ENCODE measurements at regions not wholly inside any gene's neighbourhood (a gene's known extent, or its start where the extent isn't known, plus 50 kb on each side); places are given as distances from the start of the nearest gene placed in this dataset.
"Not testable (repeated sequence)": the region's sequence is repeated elsewhere in the genome, so short reads cannot be mapped to it uniquely, and the experiment has no call there.

- Mint-ChIP-seq H3K4me3 (no peak overlapping the region), H3K36me3 (peaks cover 2% of the 10 kb centered on the region), H3K4me1 (peaks cover 2% of the 10 kb centered on the region), H3K9me3 (peaks cover 6% of the 10 kb centered on the region), H3K27ac (no peak overlapping the region), H3K27me3 (ENCODE audit: low read depth) (no peaks in the 10 kb centered on the region)
- TF ChIP-seq, protein P1, sequence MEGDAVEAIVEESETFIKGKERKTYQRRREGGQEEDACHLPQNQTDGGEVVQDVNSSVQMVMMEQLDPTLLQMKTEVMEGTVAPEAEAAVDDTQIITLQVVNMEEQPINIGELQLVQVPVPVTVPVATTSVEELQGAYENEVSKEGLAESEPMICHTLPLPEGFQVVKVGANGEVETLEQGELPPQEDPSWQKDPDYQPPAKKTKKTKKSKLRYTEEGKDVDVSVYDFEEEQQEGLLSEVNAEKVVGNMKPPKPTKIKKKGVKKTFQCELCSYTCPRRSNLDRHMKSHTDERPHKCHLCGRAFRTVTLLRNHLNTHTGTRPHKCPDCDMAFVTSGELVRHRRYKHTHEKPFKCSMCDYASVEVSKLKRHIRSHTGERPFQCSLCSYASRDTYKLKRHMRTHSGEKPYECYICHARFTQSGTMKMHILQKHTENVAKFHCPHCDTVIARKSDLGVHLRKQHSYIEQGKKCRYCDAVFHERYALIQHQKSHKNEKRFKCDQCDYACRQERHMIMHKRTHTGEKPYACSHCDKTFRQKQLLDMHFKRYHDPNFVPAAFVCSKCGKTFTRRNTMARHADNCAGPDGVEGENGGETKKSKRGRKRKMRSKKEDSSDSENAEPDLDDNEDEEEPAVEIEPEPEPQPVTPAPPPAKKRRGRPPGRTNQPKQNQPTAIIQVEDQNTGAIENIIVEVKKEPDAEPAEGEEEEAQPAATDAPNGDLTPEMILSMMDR (IDR thresholded peaks at IDR 0.05; ENCODE audit: unreplicated experiment), result no peak
- DNase-seq (ENCODE audit: low spot score in 2 of 2, unreplicated experiment in 2 of 2), result no peak
Measured at GRCh38 chr22:25393121-25393805, 171.2 kb upstream of the GRK3 start.

- Mint-ChIP-seq H3K9me3 (peaks cover 6% of the 10 kb centered on the region), H3K4me3 (no peak overlapping the region), H3K27ac (no peak overlapping the region), H3K4me1 (no peaks in the 10 kb centered on the region), H3K27me3 (ENCODE audit: low read depth) (no peaks in the 10 kb centered on the region), H3K36me3 (peaks cover 2% of the 10 kb centered on the region)
- TF ChIP-seq, protein P1 (IDR thresholded peaks at IDR 0.05; ENCODE audit: unreplicated experiment), result no peak
- no peak for DNase-seq (ENCODE audit: low spot score in 2 of 2, unreplicated experiment in 2 of 2)
Measured at GRCh38 chr22:25395468-25395867, 169.0 kb upstream of the GRK3 start.

DNA sequence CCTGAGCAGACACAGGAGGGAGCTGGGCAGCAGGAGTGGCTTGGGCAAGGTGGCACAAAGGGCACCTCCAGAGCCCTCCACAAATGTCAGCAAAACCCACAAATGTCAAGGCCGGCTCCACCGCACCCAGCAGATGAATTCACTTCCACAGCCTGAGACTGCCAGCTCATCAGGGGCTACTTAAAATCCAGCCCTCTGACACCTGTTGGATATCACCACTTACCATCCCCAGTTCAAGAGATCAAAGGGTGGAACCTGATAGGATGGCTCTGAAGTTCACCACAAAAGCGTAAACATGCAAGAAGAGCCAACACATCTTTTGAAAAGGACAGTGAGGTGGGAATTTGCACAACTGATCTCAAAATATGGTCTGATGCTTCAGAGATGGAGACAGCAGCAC, 168.6 kb upstream of the GRK3 start:
- Mint-ChIP-seq H3K9me3 (peaks cover 6% of the 10 kb centered on the region), H3K4me3 (no peak overlapping the region), H3K36me3 (peaks cover 2% of the 10 kb centered on the region), H3K27ac (no peak overlapping the region), H3K27me3 (ENCODE audit: low read depth) (no peaks in the 10 kb centered on the region), H3K4me1 (no peaks in the 10 kb centered on the region)
- no peak for DNase-seq (ENCODE audit: low spot score in 2 of 2, unreplicated experiment in 2 of 2)
- TF ChIP-seq, protein P1 (IDR thresholded peaks at IDR 0.05; ENCODE audit: unreplicated experiment), result no peak

GRCh38 chr22:25396615-25397200, 167.8 kb upstream of the GRK3 start:
- no peak for DNase-seq (ENCODE audit: low spot score in 2 of 2, unreplicated experiment in 2 of 2)
- H3K27ac Mint-ChIP-seq, result no peak overlapping the region
- H3K36me3 Mint-ChIP-seq, result peaks cover 2% of the 10 kb centered on the region
- peaks cover 6% of the 10 kb centered on the region for H3K9me3 Mint-ChIP-seq
- H3K4me3 Mint-ChIP-seq, result no peak overlapping the region
- no peaks in the 10 kb centered on the region for H3K27me3 Mint-ChIP-seq (ENCODE audit: low read depth)
- TF ChIP-seq, protein P1 (IDR thresholded peaks at IDR 0.05; ENCODE audit: unreplicated experiment), result no peak
- H3K4me1 Mint-ChIP-seq, result no peaks in the 10 kb centered on the region

- Mint-ChIP-seq H3K36me3 (peaks cover 2% of the 10 kb centered on the region), H3K9me3 (peaks cover 6% of the 10 kb centered on the region), H3K4me1 (peaks cover 2% of the 10 kb centered on the region), H3K27ac (no peak overlapping the region), H3K27me3 (ENCODE audit: low read depth) (no peaks in the 10 kb centered on the region), H3K4me3 (no peak overlapping the region)
- DNase-seq (ENCODE audit: low spot score in 2 of 2, unreplicated experiment in 2 of 2), result no peak
- TF ChIP-seq, protein P1 (IDR thresholded peaks at IDR 0.05; ENCODE audit: unreplicated experiment), result no peak
Measured at GRCh38 chr22:25397616-25398015, 166.9 kb upstream of the GRK3 start.

DNA sequence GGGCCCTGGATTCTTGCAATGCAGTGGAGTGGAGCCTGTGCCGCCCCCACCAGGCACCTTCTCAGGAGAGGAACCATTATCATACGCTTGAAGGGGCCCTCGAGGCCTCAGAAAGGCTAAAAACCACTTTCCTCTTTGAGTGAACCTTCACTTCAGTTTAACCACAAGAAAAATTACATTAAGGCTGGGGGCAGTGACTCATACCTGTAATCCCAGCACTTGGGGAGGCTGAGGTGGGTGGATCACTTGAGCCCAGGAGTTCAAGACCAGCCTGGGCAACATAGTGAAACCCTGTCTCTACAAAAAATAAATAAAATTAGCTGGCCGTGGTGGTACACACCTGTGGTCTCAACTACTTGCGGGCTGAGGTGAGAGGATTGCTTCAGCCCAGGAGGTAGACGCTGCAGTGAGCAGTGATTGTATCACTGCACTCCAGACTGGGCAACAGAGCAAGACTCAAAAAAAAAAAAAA, 165.8 kb upstream of the GRK3 start:
- H3K27me3 Mint-ChIP-seq (ENCODE audit: low read depth), result not testable (repeated sequence)

More for the DNA sequence above, 165.8 kb upstream of the GRK3 start:
- H3K4me3 Mint-ChIP-seq; H3K36me3 Mint-ChIP-seq; H3K27ac Mint-ChIP-seq; DNase-seq (ENCODE audit: low spot score in 2 of 2, unreplicated experiment in 2 of 2); H3K9me3 Mint-ChIP-seq: not testable (repeated sequence)
- H3K4me1 Mint-ChIP-seq, result peaks cover 11% of the 10 kb centered on the region
